IMR-90 (cell line): ENCODE measurements at regions not wholly inside any gene's neighbourhood (a gene's known extent, or its start where the extent isn't known, plus 50 kb on each side); places are given as distances from the start of the nearest gene placed in this dataset.

Experiments used
- ATAC-seq: fragments of 200-7000 bp; cut with Tn5 transposase; 2 replicates; pipeline ENCODE4 v1.9.1; 2020; ENCODE audit warnings: low read depth, mild to moderate bottlenecking, moderate library complexity
- BruUV-seq: library from RNA; stranded (reverse); fragments of 400-500 nt; replicated peaks from 2 replicates; lab custom pipeline; 2021; lab: Mats Ljungman, UMichigan
- CTCF ChIA-PET: fragments of 300-600 bp; formaldehyde crosslinking; extraction: SDS; loops from one replicate; lab custom pipeline; 2021; ENCODE audit warnings: antibody characterized with exemption; lab: Yijun Ruan, JAX
- POLR2A ChIA-PET: fragments of 300-600 bp; sonication (Branson Sonifier 250); formaldehyde crosslinking; loops from one replicate; lab custom pipeline; 2022; ENCODE audit warnings: antibody characterized with exemption; ENCODE audit not compliant: unreplicated experiment; lab: Charles Lee
- DNase-seq: peaks from one replicate; pipeline ENCODE4 v3.0.0; 2013
- H2AFZ ChIP-seq: replicated peaks from 2 replicates; pipeline ENCODE3; 2013; ENCODE audit warnings: low read length, mild to moderate bottlenecking; ENCODE audit not compliant: poor library complexity
- H2AK5ac ChIP-seq: 2 replicates; pipeline ENCODE4 v1.6.1; 2013; ENCODE audit warnings: low read depth, low read length, inconsistent platforms
- H2AK9ac ChIP-seq: replicated peaks from 2 replicates; pipeline ENCODE3; 2013; ENCODE audit warnings: mild to moderate bottlenecking, low read depth, low read length, moderate library complexity; ENCODE audit not compliant: poor library complexity
- H2BK120ac ChIP-seq: 2 replicates; pipeline ENCODE4 v1.6.1; 2013; ENCODE audit warnings: low read depth, low read length, inconsistent platforms
- H2BK15ac ChIP-seq: 3 replicates; pipeline ENCODE4 v1.6.1; 2013; ENCODE audit warnings: low read depth, low read length, inconsistent platforms
- H2BK20ac ChIP-seq: 2 replicates; pipeline ENCODE4 v1.6.1; 2013; ENCODE audit warnings: low read depth, mild to moderate bottlenecking, inconsistent platforms, low read length, moderate library complexity
- H2BK5ac ChIP-seq: 2 replicates; pipeline ENCODE4 v1.6.1; 2013; ENCODE audit warnings: mild to moderate bottlenecking, low read depth, low read length, inconsistent platforms; ENCODE audit not compliant: poor library complexity, severe bottlenecking
- H3K14ac ChIP-seq: replicated peaks from 2 replicates; pipeline ENCODE4 v1.6.1; 2013; ENCODE audit warnings: low read depth, low read length, inconsistent platforms
- H3K18ac ChIP-seq: 2 replicates; pipeline ENCODE4 v1.6.1; 2013; ENCODE audit warnings: low read depth, low read length, control low read depth
- H3K23ac ChIP-seq: 2 replicates; pipeline ENCODE4 v1.6.1; 2013; ENCODE audit warnings: low read depth, low read length, inconsistent platforms
- H3K27ac ChIP-seq: 2 replicates; pipeline ENCODE4 v1.5.1; 2013; ENCODE audit warnings: mild to moderate bottlenecking, control low read depth, low read length; ENCODE audit not compliant: insufficient read depth
- H3K27me3 ChIP-seq: 2 replicates; pipeline ENCODE4 v1.6.1; 2013; ENCODE audit warnings: low read length; ENCODE audit not compliant: control insufficient read depth, insufficient read depth
- H3K36me3 ChIP-seq: 2 replicates; pipeline ENCODE4 v1.6.1; 2013; ENCODE audit warnings: low read length, mixed read lengths; ENCODE audit not compliant: control insufficient read depth, insufficient read depth
- H3K4ac ChIP-seq: 2 replicates; pipeline ENCODE4 v1.6.1; 2013; ENCODE audit warnings: low read depth, low read length, inconsistent platforms
- H3K4me1 ChIP-seq: 2 replicates; pipeline ENCODE4 v1.6.1; 2013; ENCODE audit warnings: low read length, mixed read lengths; ENCODE audit not compliant: control insufficient read depth, insufficient read depth
- H3K4me2 ChIP-seq: 2 replicates; pipeline ENCODE4 v1.6.1; 2013; ENCODE audit warnings: low read depth, mild to moderate bottlenecking, control low read depth, low read length, moderate library complexity
- H3K4me3 ChIP-seq: 2 replicates; pipeline ENCODE4 v1.5.1; 2013; ENCODE audit warnings: low read depth, mild to moderate bottlenecking, control low read depth, low read length, moderate library complexity; ENCODE audit not compliant: insufficient read depth
- H3K56ac ChIP-seq: 2 replicates; pipeline ENCODE4 v1.6.1; 2013; ENCODE audit warnings: low read length, inconsistent platforms; ENCODE audit not compliant: insufficient read depth; ENCODE audit errors: extremely low read depth
- H3K79me1 ChIP-seq, 2 experiments: 2 replicates each; pipeline ENCODE4 v1.6.1; 2013; ENCODE audit warnings: low read length in 2 of 2, inconsistent platforms in 1 of 2, low read depth in 1 of 2
- H3K9ac ChIP-seq: 2 replicates; pipeline ENCODE4 v1.6.1; 2013; ENCODE audit warnings: low read depth, low read length, control low read depth
- H3K9me1 ChIP-seq: 2 replicates; pipeline ENCODE4 v1.6.1; 2013; ENCODE audit warnings: low read length, inconsistent platforms; ENCODE audit not compliant: insufficient read depth
- H3K9me3 ChIP-seq: 2 replicates; pipeline ENCODE4 v1.6.1; 2013; ENCODE audit warnings: low read length; ENCODE audit not compliant: control insufficient read depth, insufficient read depth
- H4K20me1 ChIP-seq: 2 replicates; pipeline ENCODE4 v1.6.1; 2013; ENCODE audit warnings: low read length, inconsistent platforms; ENCODE audit not compliant: insufficient read depth
- H4K5ac ChIP-seq: 2 replicates; pipeline ENCODE4 v1.6.1; 2013; ENCODE audit warnings: mild to moderate bottlenecking, low read depth, low read length, control low read depth
- H4K8ac ChIP-seq, 2 experiments: 2 replicates each; pipeline ENCODE4 v1.6.1; 2013; ENCODE audit warnings: low read depth in 2 of 2, low read length in 2 of 2, control low read depth in 1 of 2, inconsistent platforms in 1 of 2
- H4K91ac ChIP-seq: 2 replicates; pipeline ENCODE4 v1.6.1; 2013; ENCODE audit warnings: low read depth, low read length, inconsistent platforms; ENCODE audit not compliant: insufficient read depth
- BHLHE40 ChIP-seq: fragments of 150-350 bp; IDR thresholded peaks from 2 replicates; pipeline ENCODE4 v1.6.1; 2016; ENCODE audit warnings: mild to moderate bottlenecking, low read depth, low read length
- CEBPB ChIP-seq: IDR thresholded peaks from 2 replicates; pipeline ENCODE4 v1.6.1; 2012; ENCODE audit warnings: low read depth, low read length, improper control_type of control experiment
- CHD1 ChIP-seq: IDR thresholded peaks from 2 replicates; pipeline ENCODE4 v1.6.1; 2012; ENCODE audit warnings: low read depth, low read length, improper control_type of control experiment
- CTCF ChIP-seq: conservative IDR thresholded peaks from 2 replicates; pipeline ENCODE4 v1.5.1; 2012; ENCODE audit warnings: mild to moderate bottlenecking, low read depth, low read length, improper control_type of control experiment
- ELK1 ChIP-seq: fragments of 150-350 bp; IDR thresholded peaks from 2 replicates; pipeline ENCODE4 v1.6.1; 2016; ENCODE audit warnings: low read depth, mild to moderate bottlenecking, low read length, moderate library complexity, borderline replicate concordance
- FOS ChIP-seq: fragments of 150-350 bp; IDR thresholded peaks from 2 replicates; pipeline ENCODE4 v1.6.1; 2016; ENCODE audit warnings: low read depth, low read length
- MAFK ChIP-seq: IDR thresholded peaks from 2 replicates; pipeline ENCODE4 v1.6.1; 2012; ENCODE audit warnings: low read depth, low read length, improper control_type of control experiment
- MAZ ChIP-seq: IDR thresholded peaks from 2 replicates; pipeline ENCODE4 v1.6.1; 2012; ENCODE audit warnings: low read depth, mild to moderate bottlenecking, low read length, improper control_type of control experiment, moderate library complexity, borderline replicate concordance
- MXI1 ChIP-seq: IDR thresholded peaks from 2 replicates; pipeline ENCODE4 v1.6.1; 2012; ENCODE audit warnings: low read depth, mild to moderate bottlenecking, low read length, moderate library complexity, borderline replicate concordance
- NFE2L2 ChIP-seq: fragments of 150-350 bp; IDR thresholded peaks from 2 replicates; pipeline ENCODE4 v1.6.1; 2016; ENCODE audit warnings: low read depth, mild to moderate bottlenecking, low read length
- POLR2A ChIP-seq: IDR thresholded peaks from 2 replicates; pipeline ENCODE4 v1.6.1; 2012; ENCODE audit warnings: mild to moderate bottlenecking, low read depth, low read length
- RAD21 ChIP-seq: IDR thresholded peaks from 2 replicates; pipeline ENCODE4 v1.6.1; 2012; ENCODE audit warnings: low read length, improper control_type of control experiment
- RCOR1 ChIP-seq: IDR thresholded peaks from 2 replicates; pipeline ENCODE4 v1.6.1; 2012; ENCODE audit warnings: mild to moderate bottlenecking, low read length, improper control_type of control experiment; ENCODE audit not compliant: insufficient replicate concordance
- RFX5 ChIP-seq: IDR thresholded peaks from 2 replicates; pipeline ENCODE4 v1.8.0; 2012; ENCODE audit warnings: low read depth, mild to moderate bottlenecking, low read length, moderate library complexity
- SMC3 ChIP-seq: fragments of 150-350 bp; IDR thresholded peaks from 2 replicates; pipeline ENCODE4 v1.6.1; 2016; ENCODE audit warnings: low read depth, mild to moderate bottlenecking, antibody characterized with exemption, low read length, moderate library complexity
- WGBS, 2 experiments: methylation state at CpG; one replicate each; pipeline versions ENCODE4 v1.1.5 to v1.1.7; 2013; ENCODE audit warnings: missing lambda C conversion rate in 2 of 2; ENCODE audit not compliant: insufficient read length in 1 of 2; ENCODE audit errors: extremely low coverage in 2 of 2; 5-methylcytosine and 5-hydroxymethylcytosine counted together
- dilution Hi-C: fragments of 300-500 bp; cut with HindIII; formaldehyde crosslinking; loops from one replicate; pipeline ENCODE4 v1.14.3; 2018; ENCODE audit warnings: low sequenced_read_pairs; ENCODE audit not compliant: unreplicated experiment
- in situ Hi-C: fragments of 300-500 bp; cut with MboI; formaldehyde crosslinking; loops from 3 replicates; pipeline ENCODE4 v1.14.3; 2019; ENCODE audit warnings: low sequenced_read_pairs, inconsistent platforms, mixed read lengths
- intact Hi-C: fragments of 100-400 bp; cut with micrococcal nuclease; formaldehyde crosslinking; loops from 2 replicates; pipeline ENCODE4 v1.10.0; 2022
- TF ChIP-seq, protein P1 (sequence below): fragments of 150-350 bp; IDR thresholded peaks from 2 replicates; pipeline ENCODE4 v1.6.1; 2017; ENCODE audit warnings: mild to moderate bottlenecking, antibody characterized with exemption, low read length, low read depth

- TF ChIP-seq CEBPB (no peak), ELK1 (no peak), MAZ (no peak), CTCF (no peak), NFE2L2 (no peak), BHLHE40 (no peak), FOS (no peak), CHD1 (no peak), RCOR1 (no peak), RFX5 (no peak), SMC3 (no peak), MAFK (no peak), POLR2A (no peak), MXI1 (no peak), RAD21 (no peak)
- TF ChIP-seq, protein P1, sequence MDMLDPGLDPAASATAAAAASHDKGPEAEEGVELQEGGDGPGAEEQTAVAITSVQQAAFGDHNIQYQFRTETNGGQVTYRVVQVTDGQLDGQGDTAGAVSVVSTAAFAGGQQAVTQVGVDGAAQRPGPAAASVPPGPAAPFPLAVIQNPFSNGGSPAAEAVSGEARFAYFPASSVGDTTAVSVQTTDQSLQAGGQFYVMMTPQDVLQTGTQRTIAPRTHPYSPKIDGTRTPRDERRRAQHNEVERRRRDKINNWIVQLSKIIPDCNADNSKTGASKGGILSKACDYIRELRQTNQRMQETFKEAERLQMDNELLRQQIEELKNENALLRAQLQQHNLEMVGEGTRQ = no peak
- no peak overlapping the region for H3K27ac ChIP-seq
- H3K23ac ChIP-seq = no peak overlapping the region
- intact Hi-C loops (no loop called here), dilution Hi-C loops (no loop called here), in situ Hi-C loops (no loop called here)
- no peak overlapping the region for H2BK15ac ChIP-seq
- no peaks in the 10 kb centered on the region for H3K4me1 ChIP-seq
- no peaks in the 10 kb centered on the region for H4K20me1 ChIP-seq
- no peak overlapping the region for H2AK5ac ChIP-seq
- H2BK120ac ChIP-seq = no peak overlapping the region
- 0% methylated on average over 1 of the region's 3 CpGs; no CpG with 5 or more reads in 1 of the 2 experiments for WGBS, 2 experiments
- no peak overlapping the region for H3K4me2 ChIP-seq
- no peak for ATAC-seq
- no peaks in the 10 kb centered on the region for H3K79me1 ChIP-seq
- no peak overlapping the region for H2AK9ac ChIP-seq
- no peak overlapping the region for H3K4me3 ChIP-seq
- no peaks in the 10 kb centered on the region for H3K27me3 ChIP-seq
- no peak overlapping the region for H3K4ac ChIP-seq
- no peak overlapping the region for H2AFZ ChIP-seq
- no peak overlapping the region for H3K56ac ChIP-seq
- no peak for DNase-seq
- no peak overlapping the region for H2BK20ac ChIP-seq
- BruUV-seq = no TSS peak
- no peak overlapping the region for H3K18ac ChIP-seq
- no peak overlapping the region for H4K8ac ChIP-seq
- CTCF ChIA-PET = no interaction called here
- H3K36me3 ChIP-seq = no peaks in the 10 kb centered on the region
- H3K14ac ChIP-seq = no peak overlapping the region
- H4K5ac ChIP-seq = no peak overlapping the region
- H3K9me1 ChIP-seq = no peaks in the 10 kb centered on the region
- H3K9ac ChIP-seq = no peak overlapping the region
- POLR2A ChIA-PET = no interaction called here
- H3K9me3 ChIP-seq = peaks cover 12% of the 10 kb centered on the region
- H4K91ac ChIP-seq = no peak overlapping the region
- no peak overlapping the region for H2BK5ac ChIP-seq
These were observed 75.7 kb downstream of the IRX1 start for GRCh38 chr5:3671337-3671736.
